Activated CD4-positive, alpha-beta T cell treated with anti-CD3 and anti-CD28 coated beads, Interleukin-2, Interleukin-6, amounts not matched to agents 100 ng/mL and 50 ng/mL, durations not matched to agents 16 hours and 8 hours (primary cell): ENCODE measurements at regions not wholly inside any gene's neighbourhood (a gene's known extent, or its start where the extent isn't known, plus 50 kb on each side); places are given as distances from the start of the nearest gene placed in this dataset.

Source experiments
- DNase-seq: peaks from one replicate; pipeline ENCODE4 v3.0.0-alpha.2; 2020

DNA sequence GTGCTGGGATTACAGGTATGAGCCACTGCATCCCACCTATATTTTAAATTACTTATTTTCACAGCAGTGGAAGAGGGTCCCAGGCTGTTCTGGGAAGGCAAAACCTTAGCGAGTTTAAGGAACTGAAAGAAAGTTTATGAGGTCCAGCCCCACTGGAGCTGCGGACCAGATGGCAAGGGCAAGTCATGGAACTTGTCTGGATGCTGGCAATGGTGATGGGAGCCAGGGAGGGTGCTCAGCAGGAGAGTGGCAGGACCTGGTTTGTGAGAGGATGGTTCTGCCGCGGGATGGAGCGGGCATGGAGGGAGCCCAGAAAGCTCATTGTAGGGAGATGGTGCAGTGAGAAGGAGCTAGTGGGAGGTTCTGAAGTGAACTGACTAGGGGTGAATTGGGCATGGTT lies 50.6 kb upstream of the SLC45A1 start:
- no peak for DNase-seq

DNA sequence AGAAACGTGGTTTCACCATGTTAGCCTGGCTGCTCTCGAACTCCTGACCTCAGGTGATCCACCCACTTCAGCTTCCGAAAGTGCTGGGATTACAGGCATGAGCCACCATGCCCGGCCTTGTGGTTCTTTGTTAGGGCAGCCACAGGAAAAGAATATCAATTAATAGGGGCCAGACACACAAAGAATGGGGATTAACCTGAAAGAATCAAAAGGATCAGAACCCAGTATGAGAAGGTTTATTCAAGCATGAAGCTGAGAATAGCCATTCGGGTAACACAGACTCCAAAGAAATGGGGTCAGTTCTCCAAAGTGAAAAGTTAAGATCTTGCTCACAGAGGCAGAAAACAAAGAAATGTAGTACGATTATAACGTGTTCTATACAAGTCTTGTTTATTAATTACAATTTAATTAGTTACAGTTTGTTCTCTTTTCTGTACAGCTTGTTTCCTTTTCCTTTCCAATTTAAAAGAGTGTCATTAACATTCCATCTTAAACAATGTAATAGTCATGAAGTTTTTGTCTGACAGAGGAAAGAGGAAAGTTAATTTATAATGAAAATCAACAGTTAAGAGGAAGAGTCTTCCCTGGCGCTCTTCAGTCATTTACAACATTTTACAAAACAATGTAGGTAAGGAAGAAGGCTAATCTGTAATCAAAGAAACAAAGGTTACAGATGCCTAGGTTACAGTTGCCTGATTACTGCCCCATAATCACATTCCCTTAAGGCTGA lies 51.3 kb upstream of the SLC45A1 start:
- DNase-seq, result no peak

DNA sequence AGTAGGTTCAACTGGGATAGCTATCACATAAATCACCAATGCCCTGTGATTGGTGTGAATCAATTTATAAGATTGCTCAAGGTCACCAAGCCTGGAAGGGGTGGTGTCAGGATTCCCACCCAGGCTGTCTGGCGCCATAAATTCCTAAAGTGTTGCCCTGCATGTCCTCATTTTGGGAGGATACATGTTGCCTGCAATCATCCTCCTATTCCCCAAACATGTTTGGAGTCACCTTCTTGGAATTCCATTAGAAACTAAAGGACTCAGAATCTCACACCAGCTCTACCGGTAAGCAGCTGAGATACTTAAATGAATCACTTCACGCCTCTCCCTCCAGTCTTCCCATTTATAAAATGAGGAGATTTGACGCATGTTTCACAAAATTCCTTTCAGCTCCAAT lies 54.1 kb upstream of the SLC45A1 start:
- no peak for DNase-seq

DNA sequence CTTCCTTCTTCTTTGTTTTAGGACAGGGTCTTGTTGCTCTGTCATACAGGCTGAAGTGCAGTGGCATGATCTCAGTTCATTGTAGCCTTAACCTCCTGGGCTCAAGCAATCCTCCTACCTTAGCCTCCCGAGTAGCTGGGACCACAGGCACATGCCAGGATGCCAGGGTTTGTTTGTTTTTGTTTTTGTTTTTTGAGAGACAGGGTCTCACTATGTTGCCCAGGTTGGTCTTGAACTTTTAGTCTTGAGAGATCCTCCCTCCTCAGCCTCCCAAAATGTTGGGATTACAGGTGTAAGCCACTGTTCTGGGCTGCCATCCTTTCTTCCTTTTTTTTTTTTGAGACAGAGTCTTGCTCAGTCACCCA lies 56.5 kb upstream of the SLC45A1 start:
- no peak for DNase-seq

DNA sequence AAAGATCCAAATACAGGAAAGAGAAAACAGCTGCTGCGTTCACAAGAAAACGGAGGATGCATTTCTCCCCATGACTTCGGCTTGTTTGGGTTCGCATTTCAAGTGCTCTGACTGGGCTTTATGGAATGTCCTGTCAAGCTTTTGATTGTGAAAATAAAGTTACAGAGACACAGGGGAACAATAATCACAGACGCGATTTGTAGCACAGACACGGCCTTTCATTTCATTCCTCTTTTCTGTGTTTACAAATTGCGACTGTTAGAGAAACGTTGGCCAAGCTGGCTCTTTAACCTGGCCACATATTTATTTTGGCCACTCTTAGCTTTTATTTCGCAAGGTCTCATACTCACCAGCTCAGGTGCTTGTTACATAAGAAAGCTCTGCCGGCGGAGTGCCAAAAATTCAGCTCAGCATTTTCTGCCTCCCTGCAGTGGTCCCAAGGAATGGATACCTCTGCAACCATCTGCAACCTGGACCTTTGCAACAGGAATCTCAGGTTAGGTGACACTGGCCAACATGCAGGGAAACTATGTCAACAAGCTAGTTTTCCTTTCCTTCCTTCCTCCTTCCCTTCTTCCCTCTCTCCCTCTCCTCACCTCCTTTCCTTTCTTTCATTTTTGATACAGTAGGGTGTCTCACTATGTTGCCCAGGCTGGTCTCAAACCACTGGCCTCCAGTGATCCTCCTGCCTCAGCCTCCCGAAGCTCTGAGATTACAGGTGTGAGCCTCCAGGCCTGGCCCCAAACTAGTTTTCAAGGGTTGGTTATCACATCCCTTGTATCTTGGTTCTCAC lies 58.2 kb upstream of the SLC45A1 start:
- DNase-seq, result no peak

DNA sequence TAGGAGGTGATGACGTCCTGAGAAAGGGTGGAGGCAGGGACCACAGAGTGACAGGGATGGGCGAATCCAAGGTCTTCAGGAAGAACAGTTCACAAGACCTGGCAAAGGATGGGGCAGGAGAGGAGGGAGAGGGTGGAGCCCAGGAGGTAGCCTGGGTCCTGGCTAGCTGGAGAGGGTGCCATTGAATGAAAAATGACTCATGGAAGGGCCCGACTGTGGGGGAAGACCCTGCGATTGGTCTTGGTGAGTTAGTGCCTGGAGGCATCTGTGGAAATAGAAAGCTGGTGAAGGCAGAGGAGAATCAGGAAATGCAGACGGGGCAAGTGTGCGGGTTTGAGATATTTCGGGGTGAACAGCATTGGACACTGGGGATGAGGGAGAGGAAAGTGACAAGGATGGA lies 60.3 kb upstream of the SLC45A1 start:
- no peak for DNase-seq

DNA sequence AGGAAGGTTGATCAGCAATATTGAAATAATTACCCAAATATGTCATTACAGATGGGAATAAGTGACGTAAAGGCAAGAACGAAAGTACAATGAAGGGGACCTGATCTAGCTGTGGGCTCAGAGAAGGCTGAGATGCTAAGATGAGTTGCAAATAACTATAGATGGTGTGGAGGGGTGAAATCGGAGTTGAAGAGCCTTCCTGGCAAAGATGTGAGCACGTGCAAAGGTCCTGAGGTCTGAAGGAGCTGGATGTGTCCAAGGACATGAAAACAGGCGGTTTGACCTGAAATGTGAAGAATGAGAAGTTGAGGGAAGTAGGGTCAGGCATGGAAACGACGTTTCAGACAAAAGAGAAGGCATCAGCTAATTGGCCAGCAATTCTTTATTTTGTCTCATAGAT lies 61.6 kb upstream of the SLC45A1 start:
- DNase-seq, result no peak

DNA sequence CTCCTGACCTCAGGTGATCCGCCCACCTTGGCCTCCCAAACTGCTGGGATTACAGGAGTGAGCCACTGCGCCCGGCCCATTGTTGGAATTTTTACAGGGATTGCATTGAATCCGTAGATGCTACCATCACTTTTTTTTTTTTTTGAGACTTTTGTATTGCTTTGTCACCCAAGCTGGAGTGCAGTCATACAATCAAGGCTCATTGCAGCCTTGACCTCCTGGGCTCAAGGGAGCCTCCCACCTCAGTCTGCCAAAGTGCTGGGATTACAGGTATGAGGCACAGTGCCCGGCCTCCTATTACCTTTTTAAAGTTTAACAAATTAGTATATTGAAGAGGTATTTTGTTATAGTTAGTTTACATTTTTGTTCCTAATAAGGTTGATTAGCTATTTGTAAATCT lies 62.2 kb upstream of the SLC45A1 start:
- DNase-seq, result no peak

DNA sequence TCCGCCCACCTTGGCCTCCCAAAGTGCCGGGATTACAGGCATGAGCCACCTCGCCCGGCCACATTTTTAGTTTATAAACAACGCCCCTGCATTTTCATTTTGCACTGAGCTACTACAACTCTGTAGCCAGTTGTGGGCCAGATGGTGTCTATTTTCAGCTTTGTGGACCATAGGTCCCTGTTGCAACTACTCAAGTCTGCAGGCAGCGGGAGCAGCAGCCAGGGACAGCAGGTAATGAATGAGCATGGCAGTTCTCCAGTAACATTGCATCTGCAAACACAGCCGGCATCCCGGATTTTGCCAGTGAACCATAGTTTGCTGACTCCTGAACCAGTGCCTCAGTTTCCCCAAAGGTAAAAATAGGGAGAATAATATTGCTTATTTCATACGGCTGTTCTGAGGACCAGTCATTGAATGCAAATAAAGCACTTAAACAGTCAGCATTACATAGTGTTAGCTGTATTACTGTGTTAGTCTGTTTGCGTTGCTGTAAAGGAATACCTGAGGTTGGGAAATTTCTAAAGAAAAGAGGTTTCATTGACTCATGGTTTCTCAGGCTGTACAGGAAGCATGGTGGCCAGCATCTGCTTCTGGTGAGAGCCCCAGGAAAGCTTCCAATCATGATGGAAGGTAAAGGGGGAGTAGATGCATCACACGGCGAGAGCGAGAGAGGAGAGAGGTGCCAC lies 65.5 kb upstream of the SLC45A1 start:
- no peak for DNase-seq

DNA sequence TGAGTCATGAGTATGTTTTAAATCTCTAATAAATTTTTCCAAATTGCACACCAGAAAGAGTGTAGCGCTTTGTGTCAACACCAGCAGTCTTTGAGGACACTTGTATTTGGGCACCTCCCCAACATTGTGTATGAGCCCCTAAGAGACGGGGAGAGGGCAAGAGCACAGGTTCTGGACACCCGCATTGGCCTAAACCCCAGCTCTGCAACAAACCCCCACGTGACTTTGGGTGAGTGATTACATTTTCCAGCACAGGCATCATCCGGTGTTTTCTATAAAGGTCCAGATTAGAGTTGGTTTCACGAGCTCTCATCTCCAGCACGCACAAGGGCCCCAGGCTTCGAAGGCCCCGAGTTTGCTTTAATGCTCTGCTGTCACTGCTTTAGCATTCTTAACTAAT lies 66.3 kb upstream of the SLC45A1 start:
- DNase-seq, result no peak

DNA sequence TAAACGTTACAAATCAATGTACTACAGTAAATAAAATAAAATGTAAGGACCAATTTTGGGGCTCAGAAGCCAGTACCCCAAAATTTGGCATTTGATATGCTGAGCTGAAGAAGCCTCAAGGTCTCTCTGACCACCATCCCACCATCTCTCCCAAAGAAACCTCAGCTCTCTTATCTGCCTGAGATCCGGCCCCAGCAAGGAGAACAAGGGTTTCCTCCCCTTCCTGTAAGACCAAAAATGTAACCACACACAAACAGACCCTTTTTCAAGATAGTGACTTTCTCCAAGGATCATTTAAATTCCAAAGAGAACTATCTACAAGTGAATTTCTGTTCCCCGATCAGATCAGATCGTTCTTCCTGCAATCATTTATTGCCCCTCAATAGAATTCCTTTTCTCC lies 68.1 kb upstream of the SLC45A1 start:
- DNase-seq, result no peak

DNA sequence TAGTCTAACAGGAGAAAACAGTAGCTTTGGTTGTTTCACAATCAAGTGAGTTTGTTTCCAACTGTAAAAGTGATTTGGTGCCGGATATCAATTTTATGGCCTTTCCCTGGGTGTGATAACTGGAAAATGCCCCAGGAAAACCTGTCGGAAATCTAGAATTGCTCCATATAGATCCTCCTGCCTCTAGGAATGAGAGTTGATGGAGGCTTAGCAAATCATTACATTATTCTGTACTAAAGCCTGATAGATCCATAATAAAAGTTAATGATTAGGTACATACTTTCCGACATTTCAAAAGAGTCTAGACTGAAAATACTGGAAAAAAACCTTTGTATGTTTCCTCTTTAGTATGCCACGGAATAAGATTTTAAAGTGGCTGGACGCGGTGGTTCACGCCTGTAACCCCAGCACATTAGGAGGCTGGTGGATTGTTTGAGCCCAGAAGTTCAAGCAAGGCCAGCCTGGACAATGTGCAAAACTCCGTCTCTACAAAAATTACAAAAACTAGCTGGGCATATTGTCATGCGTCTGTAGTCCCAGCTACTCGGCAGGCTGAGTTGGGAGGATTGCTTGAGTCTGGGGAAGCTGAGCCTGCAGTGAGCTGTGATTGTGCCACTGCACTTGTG lies 70.0 kb upstream of the SLC45A1 start:
- DNase-seq, result no peak

DNA sequence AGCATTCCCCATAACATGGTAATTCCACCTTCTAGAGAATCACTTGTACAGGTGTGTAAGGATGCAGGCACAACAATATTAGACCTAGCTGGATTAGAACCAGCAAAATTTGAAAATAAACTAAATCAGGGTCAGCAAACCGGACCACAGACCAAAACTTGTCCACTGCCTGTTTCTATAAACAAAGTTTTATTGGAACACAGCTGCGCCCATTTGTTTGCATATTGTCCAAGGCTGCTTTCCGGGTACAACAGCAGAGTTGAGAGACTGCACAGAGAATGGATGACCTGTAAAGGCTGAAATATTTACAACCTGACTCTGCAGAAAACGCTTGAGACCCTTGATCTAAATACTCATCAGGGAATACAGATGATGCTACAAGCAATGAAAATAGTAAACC lies 73.6 kb upstream of the SLC45A1 start:
- DNase-seq, result no peak

DNA sequence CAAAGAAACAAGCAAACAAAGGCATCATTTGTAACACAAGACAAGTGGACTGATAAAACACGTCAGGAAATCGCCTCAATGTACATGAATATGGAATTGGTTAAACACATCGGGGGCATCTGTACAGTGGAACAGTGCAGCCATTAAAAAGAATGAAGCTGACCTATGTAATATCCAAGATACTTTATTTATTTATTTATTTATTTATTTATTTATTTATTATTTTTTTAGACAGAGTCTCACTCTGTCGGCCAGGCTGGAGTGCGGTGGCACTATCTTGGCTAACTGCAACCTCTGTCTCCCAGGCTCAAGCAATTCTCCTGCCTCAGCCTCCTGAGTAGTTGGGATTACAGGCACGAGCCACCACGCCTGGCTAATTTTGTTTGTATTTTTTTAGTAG lies 75.4 kb upstream of the SLC45A1 start:
- no peak for DNase-seq

DNA sequence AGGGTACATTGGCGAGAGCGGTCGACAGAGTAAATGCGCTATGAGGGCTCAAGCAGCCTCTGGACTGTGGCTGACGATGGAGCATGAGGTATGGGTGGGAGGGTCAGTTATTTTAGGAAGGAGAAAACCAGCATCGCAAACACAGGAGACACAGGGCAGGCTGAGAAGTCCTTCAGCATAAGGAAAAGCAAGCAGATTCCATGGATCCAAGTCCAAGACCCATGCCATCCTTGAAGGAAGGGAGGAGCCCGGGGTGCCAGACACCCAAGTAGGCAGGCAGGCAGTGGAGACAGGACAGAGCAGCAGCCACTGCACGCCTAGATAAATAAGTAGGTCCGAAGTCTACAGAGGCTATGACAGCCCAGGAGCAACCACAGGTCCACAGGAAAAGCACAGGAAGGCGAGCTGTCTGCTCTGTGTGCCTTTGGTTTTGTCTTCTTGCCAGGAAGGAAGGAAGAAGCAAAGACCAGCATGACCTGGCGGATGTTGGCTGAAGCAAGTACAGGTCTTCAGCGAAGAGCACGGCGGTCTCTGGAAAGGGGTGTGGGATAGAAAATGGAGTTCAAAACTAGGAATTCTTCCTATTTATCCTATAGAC lies 76.4 kb upstream of the SLC45A1 start:
- no peak for DNase-seq

DNA sequence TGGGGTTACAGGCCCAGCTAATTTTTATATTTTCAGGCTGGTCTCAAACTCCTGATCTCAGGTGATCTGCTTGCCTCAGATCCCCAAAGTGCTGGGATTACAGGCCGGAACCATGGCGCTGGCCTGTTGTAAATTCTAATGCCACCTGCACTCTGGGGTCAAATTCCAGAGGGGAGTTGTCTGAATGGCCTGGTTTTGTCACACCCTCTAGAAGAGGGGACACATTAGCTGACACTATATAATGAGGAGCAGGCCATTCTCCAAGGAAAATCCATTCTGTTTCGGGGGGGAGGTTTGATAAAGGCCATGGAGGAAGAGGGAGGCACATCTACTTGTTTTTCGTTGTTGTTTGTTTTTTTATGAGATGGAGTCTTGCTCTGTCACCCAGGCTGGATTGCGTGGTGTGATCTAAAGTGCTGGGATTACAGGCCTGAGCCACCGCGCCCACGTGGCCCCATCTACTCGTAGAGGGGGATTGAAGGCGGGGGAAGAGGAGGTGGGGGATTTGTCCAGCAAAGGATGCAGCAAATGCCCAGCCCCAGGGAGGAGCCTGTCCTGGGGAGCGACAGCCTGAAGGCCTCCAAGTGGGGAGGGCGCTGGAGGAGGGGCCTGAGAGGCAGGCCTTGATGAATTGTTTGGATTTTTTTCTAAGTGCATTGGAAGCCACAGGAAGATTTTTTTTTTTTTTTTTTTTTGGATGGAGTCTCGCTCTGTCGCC lies 78.4 kb upstream of the SLC45A1 start:
- DNase-seq, result no peak

DNA sequence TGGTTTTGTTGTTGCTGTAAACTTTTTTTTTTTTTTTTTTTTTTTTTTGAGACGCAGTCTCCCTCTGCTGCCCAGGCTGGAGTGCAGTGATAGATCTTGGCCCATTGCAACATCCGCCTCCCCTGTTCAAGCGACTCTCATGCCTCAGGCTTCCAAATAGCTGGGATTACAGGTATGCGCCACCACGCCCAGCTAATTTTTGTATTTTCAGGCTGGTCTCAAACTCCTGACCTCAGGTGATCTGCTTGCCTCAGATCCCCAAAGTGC lies 78.9 kb upstream of the SLC45A1 start:
- DNase-seq, result no peak

DNA sequence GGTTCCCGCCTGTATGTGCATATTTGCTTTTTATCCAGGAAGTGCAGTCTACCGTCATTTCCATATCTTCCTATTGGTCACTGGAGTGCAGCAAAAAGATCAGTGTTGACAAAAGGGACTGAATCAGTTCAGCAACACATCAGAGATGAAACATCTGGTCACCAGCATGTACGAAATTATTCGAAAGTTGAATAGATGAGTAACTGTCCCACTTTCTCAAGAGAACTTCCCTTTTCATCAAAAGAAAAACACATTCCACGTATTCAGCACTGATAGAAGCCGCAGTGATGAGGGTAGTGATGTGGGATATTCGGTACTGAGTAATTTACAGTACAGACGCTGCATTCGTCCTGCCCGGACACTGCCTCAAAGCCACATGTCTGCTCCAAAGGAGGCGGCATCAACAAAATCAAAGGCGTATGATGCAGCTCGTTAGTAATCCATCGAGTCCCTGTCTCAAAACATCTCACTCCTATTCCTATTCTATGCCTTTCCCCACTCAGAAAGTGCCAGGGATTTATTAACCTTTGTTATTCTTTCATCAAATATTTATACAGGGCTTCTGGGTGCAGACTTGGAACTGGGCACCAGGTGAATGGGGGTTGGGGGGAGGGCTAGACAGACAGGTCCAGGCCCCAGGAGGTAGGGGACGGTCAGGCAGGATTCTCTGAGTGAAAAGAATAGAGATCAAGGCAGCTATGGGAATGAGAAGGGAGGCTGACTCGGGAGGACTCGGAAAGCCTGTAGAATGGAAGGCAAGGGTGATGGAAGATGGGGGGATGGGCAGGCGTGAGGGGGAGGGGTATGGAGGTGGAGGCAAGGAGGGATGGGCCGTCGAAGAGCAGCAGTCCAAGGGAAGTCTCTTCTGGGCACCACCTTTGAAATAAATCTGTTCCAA lies 79.5 kb upstream of the SLC45A1 start:
- DNase-seq, result no peak

DNA sequence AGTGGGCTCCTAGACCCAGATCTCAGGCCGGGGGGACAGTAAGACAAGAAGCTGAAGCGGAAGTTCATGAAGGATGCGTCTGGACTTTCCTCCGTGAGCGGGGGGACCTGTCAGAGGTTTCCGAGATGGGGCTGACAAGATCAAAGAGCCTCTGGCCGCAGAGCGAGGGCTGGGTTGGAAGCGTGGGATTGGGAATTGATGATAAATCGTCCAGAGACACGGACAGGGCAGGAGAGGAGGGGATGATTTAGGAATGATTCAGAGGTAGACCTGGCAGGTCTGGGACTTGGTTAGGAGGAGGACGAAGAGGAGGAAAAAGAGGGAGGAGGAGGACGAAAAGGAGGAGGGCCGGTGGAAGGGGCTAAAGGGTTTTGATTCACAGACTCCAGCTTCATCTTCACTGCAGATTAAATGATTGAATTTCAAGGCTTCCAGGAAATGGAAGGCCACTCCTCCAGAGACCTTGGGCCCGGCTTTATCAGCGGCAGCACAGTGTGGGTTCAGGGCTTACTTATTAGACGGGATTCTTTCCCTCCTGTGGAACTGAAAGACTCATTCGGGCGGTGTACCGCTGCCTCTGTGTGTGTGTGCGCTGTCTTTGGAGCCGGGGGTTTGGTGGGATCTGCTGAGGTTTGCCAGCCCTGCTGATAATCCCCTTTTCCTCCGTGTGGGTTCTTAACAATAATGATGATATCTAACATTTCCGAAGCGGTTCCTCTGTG lies 85.7 kb upstream of the SLC45A1 start:
- no peak for DNase-seq

DNA sequence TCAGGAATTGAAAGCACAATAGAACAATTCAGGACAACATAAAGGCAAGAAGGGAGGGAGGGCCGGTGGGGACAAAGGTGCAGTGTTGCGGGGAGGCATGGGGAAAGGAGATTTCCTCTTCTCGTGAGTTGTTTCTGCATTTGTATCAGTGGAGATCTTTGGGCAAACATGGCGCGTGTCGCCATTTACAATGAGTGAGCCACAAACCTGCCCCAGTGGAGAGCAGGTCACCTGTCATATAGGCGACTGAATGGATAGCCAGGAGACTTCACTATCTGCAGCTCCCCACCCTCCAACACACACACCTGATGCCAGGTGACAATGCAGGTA lies 87.7 kb upstream of the SLC45A1 start:
- DNase-seq, result no peak

DNA sequence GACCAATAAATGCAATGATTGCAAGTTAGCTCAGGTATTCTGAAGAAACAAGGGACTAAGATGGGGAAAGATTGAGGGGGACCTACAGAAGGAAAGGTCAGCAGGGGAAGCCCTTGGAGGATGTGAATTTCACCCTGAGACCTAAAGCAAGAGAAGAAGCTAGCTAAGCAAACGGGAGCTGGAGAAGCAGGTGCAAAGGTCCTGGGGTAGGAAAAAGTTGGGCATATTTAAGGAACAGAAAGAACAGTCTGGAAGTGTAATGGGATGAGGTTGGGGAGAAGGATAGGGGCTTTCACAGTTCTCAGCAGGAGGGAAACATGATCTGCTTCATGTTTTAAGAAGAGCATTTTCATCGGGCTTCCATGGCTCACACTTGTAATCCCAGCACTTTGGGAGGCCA lies 89.7 kb upstream of the SLC45A1 start:
- no peak for DNase-seq
